HFFc6 (cell line): ENCODE measurements at regions not wholly inside any gene's neighbourhood (a gene's known extent, or its start where the extent isn't known, plus 50 kb on each side); places are given as distances from the start of the nearest gene placed in this dataset.

Experiments
- DNase-seq: peaks from one replicate; pipeline ENCODE4 v3.0.0-alpha.2; 2018
- H3K27ac Mint-ChIP-seq: 2 replicates; pipeline ENCODE4 v1.8.0; 2020; ENCODE audit warnings: mild to moderate bottlenecking, mixed read lengths
- H3K27me3 Mint-ChIP-seq: 2 replicates; pipeline ENCODE4 v1.8.0; 2021; ENCODE audit warnings: mild to moderate bottlenecking, moderate library complexity, mixed read lengths; ENCODE audit not compliant: insufficient read depth
- H3K36me3 Mint-ChIP-seq: 2 replicates; pipeline ENCODE4 v1.8.0; 2021; ENCODE audit warnings: low read depth, mixed read lengths
- H3K4me1 Mint-ChIP-seq: 2 replicates; pipeline ENCODE4 v1.8.0; 2020; ENCODE audit warnings: low read depth, mixed read lengths
- H3K4me3 Mint-ChIP-seq: 2 replicates; pipeline ENCODE4 v1.8.0; 2020; ENCODE audit warnings: mild to moderate bottlenecking, moderate library complexity, mixed read lengths
- H3K9me3 Mint-ChIP-seq: 2 replicates; pipeline ENCODE4 v1.8.0; 2020; ENCODE audit warnings: mild to moderate bottlenecking, mixed read lengths
- CTCF ChIP-seq: fragments of 200-600 bp; sonication (generic); IDR thresholded peaks from 2 replicates; pipeline ENCODE4 v1.5.0; 2021; ENCODE audit warnings: antibody characterized with exemption, mild to moderate bottlenecking

- H3K27ac Mint-ChIP-seq, result peak overlapping the region; percentile 8; the same call in 1 of the 2 replicates
- H3K9me3 Mint-ChIP-seq, result no peaks in the 10 kb centered on the region
- peaks cover 32% of the 10 kb centered on the region for H3K4me1 Mint-ChIP-seq
- peaks cover 3% of the 10 kb centered on the region; the same call in 1 of the 2 replicates for H3K27me3 Mint-ChIP-seq
- H3K36me3 Mint-ChIP-seq, result no peaks in the 10 kb centered on the region
- TF ChIP-seq CTCF, result peak; percentile 62
- peak; percentile 80 for DNase-seq
- no peak overlapping the region for H3K4me3 Mint-ChIP-seq
Measured at GRCh38 chr6:73942592-73943186, 246.7 kb downstream of the CD109 start.

GRCh38 chr6:73941892-73942291 lies 245.9 kb downstream of the CD109 start:
- H3K4me3 Mint-ChIP-seq, result no peak overlapping the region
- TF ChIP-seq CTCF, result no peak
- H3K27me3 Mint-ChIP-seq, result peaks cover 3% of the 10 kb centered on the region; the same call in 1 of the 2 replicates
- no peaks in the 10 kb centered on the region for H3K36me3 Mint-ChIP-seq
- H3K27ac Mint-ChIP-seq, result no peak overlapping the region
- DNase-seq, result no peak
- H3K4me1 Mint-ChIP-seq, result peaks cover 32% of the 10 kb centered on the region
- no peaks in the 10 kb centered on the region for H3K9me3 Mint-ChIP-seq

GRCh38 chr6:73937805-73938204 lies 241.8 kb downstream of the CD109 start:
- Mint-ChIP-seq H3K27ac (no peak overlapping the region), H3K4me1 (peaks cover 16% of the 10 kb centered on the region), H3K27me3 (peaks cover 6% of the 10 kb centered on the region), H3K4me3 (no peak overlapping the region), H3K9me3 (no peaks in the 10 kb centered on the region), H3K36me3 (no peaks in the 10 kb centered on the region)
- DNase-seq, result no peak
- no peak for TF ChIP-seq CTCF

GRCh38 chr6:73932866-73933265 lies 236.9 kb downstream of the CD109 start:
- peaks cover 12% of the 10 kb centered on the region for H3K27me3 Mint-ChIP-seq
- no peak overlapping the region for H3K27ac Mint-ChIP-seq
- TF ChIP-seq CTCF, result no peak
- peaks cover 7% of the 10 kb centered on the region for H3K9me3 Mint-ChIP-seq
- H3K4me3 Mint-ChIP-seq, result no peak overlapping the region
- no peak for DNase-seq
- no peaks in the 10 kb centered on the region for H3K36me3 Mint-ChIP-seq
- no peaks in the 10 kb centered on the region; the same call in 1 of the 2 replicates for H3K4me1 Mint-ChIP-seq

GRCh38 chr6:73929405-73929804 lies 233.4 kb downstream of the CD109 start:
- Mint-ChIP-seq H3K4me3 (no peak overlapping the region), H3K27me3 (peaks cover 12% of the 10 kb centered on the region), H3K36me3 (no peaks in the 10 kb centered on the region), H3K9me3 (peaks cover 20% of the 10 kb centered on the region), H3K4me1 (no peaks in the 10 kb centered on the region; the same call in 1 of the 2 replicates), H3K27ac (no peak overlapping the region)
- TF ChIP-seq CTCF, result no peak
- DNase-seq, result peak; percentile 7
